Activated naive CD4-positive, alpha-beta T cell (primary cell): ENCODE measurements at regions not wholly inside any gene's neighbourhood (a gene's known extent, or its start where the extent isn't known, plus 50 kb on each side); places are given as distances from the start of the nearest gene placed in this dataset.
"Not testable (repeated sequence)": the region's sequence is repeated elsewhere in the genome, so short reads cannot be mapped to it uniquely, and the experiment has no call there.

ENCODE experiments used
- DNase-seq, 4 experiments: peaks; one replicate each; lab custom pipeline; 2025; lab: John Stamatoyannopoulos, UW

DNA sequence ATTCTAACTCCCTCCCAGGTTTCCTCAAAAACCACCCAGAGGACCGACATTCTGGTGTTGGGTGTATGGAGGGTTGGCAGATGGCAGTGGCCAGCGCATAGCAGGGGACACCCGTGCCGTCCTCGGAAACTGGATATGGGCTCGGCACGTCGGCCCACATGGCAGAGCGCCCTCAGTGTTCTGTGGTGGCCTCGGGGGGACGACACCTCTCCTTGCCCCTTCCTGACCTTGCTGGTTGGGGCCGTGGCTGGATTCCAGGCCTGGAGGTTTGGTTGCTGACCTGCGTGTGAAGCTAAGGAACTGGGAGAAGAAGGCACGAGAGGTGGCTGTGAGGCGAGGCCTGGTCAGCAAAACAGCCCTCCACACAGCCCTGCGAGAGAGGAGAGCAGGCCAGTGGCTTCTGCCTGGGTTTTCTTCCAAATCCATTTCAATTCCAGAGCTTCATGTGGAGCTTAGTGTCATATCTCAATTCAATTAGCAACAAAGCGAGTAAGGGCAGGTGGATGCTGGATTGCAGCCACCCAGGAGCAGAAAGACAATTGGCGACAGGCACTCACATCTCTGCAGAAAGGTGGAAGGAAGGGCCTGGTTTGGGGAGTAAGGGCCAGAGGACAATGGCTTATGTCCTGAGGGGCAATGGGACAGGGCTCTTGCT lies 478.4 kb downstream of the BRD1 start:
- DNase-seq, result no peak

DNA sequence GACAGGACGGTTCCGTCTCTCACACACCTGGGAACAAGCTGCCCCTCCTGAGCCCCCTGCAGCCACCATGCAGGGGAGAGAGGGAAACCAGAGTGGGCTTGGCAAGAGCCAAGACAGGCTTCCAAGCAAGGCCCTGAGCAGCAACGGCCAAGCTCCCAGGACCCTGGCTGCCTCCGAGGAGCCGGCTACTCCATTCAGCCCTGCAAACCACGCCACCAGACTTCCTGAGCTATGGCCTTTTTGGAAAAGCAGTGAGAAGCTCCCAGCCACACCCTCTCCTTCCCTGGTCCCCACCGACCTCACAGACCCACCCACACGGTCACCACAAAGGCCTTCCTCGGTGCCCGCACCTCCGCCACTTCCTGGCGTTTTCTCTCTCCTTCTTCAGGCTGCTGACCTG lies 479.0 kb downstream of the BRD1 start:
- no peak for DNase-seq

DNA sequence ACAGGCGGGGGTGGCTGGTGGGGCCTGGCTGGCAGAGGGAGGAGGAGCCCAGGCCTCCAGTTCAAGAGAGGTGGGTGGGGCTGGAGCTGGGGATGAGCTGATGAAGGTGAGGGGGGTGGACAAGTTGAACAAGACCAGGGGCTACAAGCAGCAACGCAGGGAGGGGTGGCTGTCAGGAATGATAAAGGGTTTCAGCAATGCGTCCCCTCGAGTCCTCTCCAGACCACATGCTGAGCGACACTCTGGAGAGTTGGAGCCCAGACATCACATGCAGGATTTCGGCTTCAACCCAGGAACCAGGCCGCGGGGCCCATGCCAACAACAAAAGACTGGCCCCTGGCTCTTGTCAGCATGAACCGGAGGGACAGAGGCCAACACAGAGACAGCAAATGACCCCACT lies 480.3 kb downstream of the BRD1 start:
- DNase-seq, result no peak

DNA sequence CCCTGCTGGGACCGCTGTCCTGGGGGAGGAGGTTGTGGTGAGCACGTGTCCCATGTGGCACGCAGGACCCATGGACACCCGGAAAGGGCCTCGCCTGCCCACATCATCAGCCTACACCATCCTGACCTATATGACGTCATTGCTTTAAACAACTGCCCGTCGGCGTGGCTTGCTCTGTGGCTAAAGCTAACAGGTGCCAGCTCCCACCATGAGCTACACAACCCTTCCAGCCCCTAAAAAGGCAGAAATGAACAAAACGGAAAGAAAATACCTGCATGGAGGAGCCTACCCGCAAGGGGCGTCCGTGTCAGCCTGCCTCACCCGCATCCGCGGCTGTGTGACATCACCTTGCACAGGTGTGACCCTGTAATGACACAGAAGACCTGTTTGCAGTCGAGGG lies 481.8 kb downstream of the BRD1 start:
- DNase-seq, result no peak

DNA sequence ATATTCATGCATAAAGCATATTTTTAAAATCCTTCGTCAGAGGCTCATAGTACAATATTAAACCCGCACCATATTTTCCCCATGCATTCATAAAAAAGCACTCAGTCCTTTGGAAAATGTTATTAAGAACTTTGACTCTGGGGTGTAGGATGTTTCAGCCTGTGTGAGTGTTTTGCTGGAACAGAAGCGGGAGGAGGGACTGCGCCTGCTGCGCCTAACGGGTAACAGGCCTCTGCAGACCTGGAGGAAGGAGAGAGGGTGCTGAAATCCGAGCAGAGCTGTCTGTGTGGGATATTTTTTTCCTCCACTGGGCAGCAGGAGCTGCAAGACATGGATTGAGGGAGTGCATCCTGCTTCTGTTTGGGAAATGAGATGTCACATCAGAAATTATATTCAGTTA lies 483.0 kb downstream of the BRD1 start:
- DNase-seq, result no peak

DNA sequence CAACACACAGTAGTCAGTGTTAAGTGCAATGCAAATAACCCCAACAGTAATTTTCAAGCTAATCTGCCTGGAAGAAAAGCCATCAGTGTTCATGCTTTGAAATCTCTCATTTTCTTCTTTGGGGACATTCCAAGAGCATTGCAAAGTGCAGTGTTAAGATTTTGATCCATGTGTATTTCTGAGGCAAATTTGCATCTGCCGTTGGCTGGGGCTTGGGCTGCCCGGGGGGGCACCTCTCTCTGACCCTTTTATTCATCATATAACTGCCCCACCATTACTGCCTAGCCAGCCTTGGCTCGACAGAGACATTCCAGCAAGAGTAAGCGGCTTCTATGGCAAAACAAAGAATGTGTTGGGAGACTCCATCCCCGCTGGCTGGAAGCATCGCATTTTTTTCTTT lies 483.5 kb downstream of the BRD1 start:
- DNase-seq, result no peak

DNA sequence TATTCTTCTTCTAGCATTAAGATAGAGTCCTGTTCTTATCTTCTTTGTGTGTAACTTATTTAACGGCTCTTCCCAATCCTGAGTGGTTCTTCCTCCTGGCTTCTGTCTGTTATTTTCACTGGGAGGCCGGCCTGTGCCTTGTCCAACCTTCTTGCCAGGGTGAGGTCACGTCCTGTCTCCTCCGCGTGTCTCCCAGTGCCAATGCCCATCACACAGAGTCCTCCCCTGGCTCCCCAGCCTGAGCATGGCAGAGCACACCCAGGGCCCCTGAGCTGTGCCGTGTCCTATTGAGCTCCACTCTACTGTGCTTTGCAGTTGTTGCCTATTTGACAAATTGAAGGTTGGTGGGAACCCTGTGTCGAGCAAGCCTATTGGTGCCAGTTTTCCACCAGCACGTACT lies 487.3 kb downstream of the BRD1 start:
- DNase-seq, result no peak

DNA sequence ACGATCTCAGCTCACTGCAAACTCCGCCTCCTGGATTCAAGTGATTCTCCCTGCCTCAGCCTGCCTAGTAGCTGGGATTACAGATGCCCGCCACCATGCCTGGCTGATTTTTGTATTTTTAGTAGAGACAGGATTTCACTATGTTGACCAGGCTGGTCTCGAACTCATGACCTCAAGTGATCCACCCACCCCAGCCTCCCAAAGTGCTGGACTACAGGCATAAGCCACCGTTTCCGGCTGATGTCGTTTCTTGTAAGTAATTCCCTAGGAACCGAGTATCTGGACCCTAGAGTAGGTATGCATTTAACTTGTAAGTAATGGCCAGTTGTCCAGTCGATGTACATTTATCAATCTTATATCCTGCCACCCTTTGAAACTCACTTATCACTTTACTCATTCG lies 491.2 kb downstream of the BRD1 start:
- not testable (repeated sequence) for DNase-seq

DNA sequence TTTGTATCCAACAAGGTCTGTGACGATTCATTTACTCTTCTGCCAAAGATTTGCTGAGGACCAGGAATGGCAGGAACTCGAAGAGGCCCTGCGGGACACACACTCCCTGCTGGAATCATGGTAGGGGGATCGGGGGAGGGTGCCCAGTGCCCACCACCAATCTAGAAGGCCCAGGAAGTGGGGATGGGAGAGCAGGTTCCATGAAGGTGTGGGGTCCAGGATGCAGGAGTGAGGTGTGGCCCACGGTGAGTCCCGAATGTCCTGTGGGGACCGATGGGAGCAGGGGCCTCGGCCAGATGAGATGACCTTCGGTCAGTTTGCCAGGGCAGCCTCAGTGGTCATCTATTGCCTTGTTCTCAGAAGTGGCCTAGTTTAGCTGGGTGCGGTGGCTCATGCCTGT lies 492.7 kb downstream of the BRD1 start:
- no peak for DNase-seq

DNA sequence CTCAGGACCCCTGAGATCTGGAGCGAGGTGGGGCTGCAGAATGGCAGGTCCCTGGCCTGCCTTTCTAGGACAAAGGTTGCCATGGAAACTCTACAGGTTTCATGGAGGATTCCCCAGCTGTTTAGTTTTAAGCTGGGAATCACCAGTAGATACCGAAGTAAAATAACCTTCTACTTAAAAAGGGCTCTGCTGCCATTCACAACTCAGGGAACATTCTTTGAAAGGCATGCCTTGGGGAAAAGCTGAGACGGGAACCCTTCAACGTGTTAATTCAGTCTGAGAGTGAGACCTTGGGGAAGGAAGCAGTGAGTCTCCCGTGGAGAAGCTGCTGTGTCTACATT lies 493.3 kb downstream of the BRD1 start:
- DNase-seq, result no peak

DNA sequence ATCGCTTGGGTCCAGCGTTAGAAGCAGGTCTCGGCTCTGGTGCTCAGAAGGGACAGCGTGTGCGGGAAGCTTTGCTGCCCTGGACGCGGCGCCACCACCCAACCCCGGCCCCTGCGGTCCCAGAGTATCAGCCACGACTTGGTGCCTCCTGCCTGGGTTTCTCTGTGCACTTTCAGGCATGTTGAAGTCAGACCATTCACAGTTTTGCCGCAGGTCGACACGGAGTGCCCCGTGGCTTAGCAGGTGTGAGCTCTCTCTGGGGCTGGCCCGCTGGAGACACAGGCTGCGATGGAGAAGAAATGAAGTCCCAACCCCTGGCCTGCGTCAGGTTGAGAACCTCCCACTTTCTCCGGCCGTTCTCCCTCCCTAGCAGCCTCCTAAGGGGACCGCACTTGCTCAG lies 494.5 kb downstream of the BRD1 start:
- no peak for DNase-seq

DNA sequence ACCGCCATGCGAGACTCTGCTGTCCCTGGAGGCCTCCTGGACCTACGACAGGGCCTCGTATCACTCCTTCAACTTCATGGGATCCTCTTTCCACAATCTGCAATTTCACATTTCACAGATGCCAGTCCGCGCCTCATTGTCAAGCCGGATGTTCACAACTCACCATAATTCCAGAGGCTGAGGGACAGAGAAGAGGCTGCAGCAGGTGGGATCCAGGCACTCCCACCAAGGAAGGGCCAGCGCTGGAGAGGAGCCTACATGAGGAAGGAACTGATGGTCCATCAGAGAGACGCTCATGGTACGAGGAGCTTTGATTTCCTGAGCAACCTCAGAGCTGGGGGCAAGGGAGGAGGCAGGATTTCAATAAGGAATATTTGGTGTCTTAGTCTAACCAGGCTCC lies 495.0 kb downstream of the BRD1 start:
- DNase-seq, result no peak

DNA sequence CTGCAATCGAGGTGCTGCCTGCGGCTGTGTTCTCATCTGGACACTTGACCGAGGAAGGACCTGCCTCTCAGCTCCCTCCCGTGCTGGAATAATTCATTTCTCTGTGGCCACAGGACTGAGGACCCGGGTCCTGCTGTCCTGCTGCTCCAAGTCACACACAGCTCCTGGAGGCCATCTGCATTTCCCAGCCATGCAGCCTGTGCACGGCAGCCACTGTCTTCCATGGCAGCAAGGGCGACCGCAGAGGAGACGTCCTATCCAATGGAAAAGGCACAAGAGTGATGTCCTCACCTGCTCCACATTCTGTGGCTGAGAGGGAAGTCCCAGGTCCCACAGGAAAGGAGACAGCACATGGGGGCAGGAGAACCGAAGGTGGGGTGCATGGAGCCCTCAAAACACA lies 495.8 kb downstream of the BRD1 start:
- no peak for DNase-seq

DNA sequence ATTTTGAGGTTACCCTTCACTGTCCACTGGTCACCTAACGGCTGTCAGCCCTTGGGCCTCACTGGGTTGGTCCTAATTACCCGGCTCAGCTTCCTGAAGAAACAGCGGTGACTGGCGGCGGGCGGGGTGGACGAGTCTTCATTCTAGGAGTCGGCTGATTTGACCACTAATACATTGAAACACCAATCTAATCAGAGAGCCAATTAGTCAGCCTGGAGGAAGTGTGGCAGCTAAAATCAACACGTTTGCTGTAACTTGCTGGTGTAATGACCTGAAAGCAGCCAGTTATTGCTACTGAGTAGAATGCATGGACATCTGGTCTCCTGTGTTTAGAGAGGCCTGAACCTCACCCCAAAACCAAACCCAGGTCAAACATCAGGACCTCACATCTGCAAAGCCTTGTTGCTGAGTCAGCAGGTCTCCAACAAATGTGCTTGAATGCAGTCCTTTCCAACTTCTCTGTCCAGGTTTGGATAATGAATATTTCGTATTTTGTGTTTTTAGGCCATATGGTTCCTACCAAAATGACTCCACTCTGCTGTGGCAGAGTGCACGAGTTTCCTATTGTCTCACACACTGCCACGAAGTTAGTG lies 496.4 kb downstream of the BRD1 start:
- DNase-seq, result no peak

DNA sequence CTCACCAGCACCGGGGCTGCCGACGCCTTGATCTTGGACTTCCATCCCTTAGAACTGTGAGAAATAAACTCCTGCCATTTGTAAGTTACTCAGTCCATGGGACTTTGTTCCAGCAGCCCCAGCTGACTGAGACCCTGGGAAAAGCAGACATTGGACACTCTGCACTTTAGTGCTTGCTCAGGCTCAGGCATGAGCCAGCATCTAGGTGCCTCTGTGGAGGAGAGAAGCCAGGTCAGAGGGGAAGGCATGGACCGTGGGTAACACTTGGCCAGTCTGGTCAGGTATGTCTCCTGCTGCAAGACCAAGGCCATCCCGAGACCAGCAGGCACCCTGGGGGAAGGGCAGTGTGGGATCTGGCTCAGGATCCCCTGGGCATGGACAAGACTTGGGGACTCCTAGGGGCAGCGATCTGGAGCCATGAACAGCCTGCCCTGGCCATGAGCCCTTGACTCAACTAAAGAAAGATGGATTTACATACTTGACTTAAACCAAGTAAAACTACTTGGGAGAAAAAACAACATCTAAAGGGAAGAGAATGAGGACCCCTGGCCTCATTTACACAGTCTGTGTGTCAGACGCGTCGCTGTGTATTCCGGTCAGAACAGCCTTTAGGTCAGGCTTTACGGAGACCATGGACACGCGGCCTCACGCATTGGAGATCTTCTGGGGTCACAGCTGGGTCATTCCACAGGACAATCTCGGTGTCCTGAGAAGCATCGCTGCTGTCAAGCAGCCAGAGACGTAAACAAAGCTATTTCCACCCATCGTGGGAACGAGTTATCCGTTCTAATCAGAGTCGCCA lies 497.1 kb downstream of the BRD1 start:
- no peak for DNase-seq

DNA sequence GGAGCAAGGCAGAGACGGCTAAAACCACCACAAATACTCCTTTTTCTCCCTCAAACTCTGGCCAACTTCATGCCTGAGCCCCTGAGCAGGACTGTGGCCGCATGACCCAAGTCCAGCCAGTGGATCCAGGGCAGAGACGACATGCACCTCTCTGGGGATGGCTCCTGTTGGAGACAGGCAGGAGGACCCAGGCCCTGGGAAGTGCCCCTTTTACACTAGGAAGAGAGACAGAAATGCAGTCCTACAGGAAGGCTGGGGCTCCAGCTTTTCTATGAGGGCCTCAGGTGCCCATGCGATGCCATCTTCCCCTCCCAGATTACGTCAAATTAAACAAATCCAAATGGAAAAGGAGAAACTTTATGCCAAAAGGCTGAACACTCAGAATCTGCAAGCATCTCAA lies 498.0 kb downstream of the BRD1 start:
- no peak for DNase-seq

DNA sequence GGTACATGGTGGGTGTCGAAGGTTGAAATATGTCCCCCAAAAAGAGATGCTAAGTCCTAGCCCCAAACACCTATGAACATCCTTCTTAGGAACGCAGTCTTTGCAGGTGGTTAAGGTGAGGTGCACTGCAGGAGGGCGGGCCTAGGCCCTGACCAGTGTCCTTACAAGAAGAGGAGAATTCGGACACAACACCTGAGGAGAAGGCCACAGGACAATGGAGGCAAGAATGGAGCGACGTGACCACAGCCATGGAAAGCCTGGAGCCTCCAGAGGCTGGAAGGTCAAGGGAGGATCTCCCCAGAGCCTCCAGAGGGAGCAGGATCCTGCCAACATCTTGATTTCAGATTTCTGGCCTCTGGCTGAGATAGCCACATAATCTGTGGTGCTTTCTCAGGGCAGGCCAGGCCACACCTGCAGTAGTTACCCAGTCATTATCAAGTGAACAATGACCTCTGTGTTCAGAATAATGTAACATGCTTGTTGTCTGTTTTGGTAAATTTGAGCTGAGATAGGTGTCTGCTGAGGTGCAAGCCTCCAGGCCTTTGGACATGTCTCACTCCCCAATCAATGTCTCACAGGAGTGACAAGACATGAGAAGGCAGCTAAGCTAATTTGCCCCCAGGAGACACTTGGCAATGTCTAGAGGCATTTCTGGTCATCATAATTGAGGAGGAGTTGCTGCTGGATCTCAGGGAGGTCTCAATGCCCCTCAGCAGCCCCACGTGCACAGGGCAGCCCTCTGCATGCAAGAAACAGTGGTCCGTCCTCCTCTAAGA lies 498.9 kb downstream of the BRD1 start:
- no peak for DNase-seq

DNA sequence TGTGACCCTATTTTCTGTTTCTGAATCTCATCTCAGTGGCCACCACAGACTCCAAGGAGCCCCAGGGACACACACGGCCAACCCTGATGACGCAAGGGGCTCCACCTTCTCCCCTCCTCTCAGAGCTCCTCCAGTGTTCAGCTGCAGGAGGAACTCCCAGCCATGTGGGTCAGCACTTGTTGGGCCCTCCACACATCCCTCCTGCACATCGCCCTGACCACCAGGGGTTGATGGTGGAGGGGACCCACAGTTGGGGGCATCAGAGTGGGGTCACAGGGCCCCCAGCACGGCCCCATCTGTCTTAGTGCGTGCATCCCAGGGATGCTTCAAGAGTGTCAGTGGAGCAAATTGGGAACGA lies 499.6 kb downstream of the BRD1 start:
- DNase-seq, result no peak

DNA sequence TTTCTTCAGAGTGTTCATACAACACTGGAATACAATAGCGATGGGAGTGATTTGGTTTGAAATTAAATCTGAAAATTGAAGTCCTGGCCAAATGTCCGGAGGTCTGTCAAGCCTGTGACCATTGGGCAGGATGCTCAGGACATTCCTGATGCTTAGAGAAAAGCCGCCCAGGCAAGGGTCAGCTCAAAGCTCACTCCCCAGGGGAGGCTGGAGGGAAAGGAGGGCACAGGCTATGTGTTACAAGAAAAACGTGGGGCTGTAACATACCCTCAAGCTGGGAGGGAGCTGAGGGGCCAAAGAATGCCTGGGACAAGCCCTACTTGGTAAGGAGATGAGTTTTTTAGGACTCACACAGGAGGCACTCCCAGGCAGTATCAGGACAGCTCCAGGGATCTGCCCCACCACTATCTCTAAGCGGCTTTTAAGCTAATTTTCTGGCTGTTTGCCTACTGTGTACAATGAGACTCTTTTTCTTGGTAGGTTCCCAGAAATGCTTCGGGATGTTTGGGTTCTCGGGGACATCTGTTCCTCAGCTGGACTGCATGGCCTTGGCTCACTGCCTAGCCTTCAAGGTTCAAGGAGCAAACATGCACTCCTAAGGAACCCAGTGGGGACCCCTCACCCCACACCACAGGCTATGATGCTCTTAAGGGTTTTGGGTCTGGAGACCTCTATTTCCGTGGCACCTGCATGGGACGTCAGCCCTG lies 500.1 kb downstream of the BRD1 start:
- no peak for DNase-seq

DNA sequence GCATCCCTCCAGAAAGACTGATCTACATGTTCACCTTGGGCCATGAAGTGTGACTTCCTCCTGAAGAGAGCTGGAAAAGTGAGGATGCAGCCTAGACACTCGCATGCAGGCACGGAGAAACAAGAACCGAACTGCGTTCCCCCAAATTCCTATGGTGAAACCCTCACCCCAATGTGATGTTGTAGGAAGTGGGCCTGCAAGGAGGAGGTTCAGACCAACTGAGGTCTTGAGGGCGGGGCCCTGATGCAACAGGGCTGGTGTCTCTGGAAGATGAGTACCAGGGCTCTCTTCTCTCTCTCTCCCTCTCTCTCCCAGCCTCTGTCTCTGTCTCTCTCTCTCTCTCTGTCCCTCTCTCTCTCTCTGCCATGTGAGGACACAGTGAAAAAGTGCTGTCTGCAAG lies 501.1 kb downstream of the BRD1 start:
- DNase-seq, result no peak

DNA sequence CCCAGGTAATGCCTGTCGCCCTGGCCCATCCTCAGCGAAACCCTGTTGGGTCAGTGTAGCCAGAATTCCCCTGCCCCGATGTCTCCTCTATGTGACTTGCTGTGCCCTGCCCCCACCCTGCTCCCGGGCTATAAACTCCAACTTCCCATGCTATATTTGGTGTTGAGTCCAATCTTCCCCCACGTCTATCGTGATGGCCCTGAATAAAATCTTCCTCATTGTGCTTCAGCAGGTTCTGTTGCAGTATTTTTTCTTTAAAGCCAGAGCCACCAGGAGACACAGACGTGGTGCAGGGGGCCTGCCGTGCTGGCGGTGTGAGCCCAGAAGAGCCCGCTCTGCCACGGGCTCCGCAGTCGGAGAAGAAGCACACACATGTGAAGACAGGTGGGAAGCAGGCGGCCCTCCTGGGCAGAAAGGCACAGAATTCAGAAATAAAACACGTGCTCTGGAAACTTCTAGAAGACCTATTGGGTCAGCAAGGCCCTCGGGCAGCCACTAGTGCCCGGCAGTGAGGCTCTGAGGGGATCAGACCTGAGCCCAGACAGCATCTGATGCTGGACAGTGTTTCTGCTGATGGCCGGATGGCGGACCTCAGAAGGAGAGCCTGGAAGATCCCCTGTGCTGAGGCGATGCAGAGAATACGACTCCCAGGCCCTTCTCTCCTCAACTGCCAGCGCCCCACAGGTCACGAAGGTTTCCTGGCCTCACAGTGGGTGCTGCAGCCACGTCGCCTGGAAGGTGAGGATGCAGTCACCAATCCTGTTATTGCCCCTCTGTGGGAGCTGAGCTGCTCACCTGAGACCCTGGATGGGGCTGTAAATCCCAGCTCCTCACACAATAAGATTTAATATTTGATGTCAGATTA lies 501.9 kb downstream of the BRD1 start:
- no peak for DNase-seq
